Neutrophil (primary cell): ENCODE measurements at regions not wholly inside any gene's neighbourhood (a gene's known extent, or its start where the extent isn't known, plus 50 kb on each side); places are given as distances from the start of the nearest gene placed in this dataset.
"Not testable (repeated sequence)": the region's sequence is repeated elsewhere in the genome, so short reads cannot be mapped to it uniquely, and the experiment has no call there.

ENCODE experiments used
- H3K27ac ChIP-seq: fragments of 200-600 bp; sonication (generic); 2 replicates; pipeline ENCODE4 v1.5.1; 2016; ENCODE audit warnings: mild to moderate bottlenecking, moderate library complexity
- H3K27me3 ChIP-seq: fragments of 200-600 bp; sonication (generic); 2 replicates; pipeline ENCODE4 v1.6.0; 2016; ENCODE audit warnings: mild to moderate bottlenecking
- H3K36me3 ChIP-seq: fragments of 200-600 bp; sonication (generic); 2 replicates; pipeline ENCODE4 v1.5.1; 2017
- H3K4me1 ChIP-seq, 2 experiments: fragments of 200-600 bp in 1 of 2; sonication (generic) in 1 of 2; 1 replicate in 1 of 2; 2 replicates in 1 of 2; pipeline versions ENCODE4 v1.5.1 to v1.6.1; 2013 to 2016; ENCODE audit warnings: low read depth in 1 of 2, low read length in 1 of 2, mild to moderate bottlenecking in 1 of 2, moderate library complexity in 1 of 2; ENCODE audit not compliant: control insufficient read depth in 1 of 2, insufficient read depth in 1 of 2
- H3K4me3 ChIP-seq, 2 experiments: fragments of 200-600 bp in 1 of 2; sonication (generic) in 1 of 2; 1 replicate in 1 of 2; 2 replicates in 1 of 2; pipeline ENCODE4 v1.5.1; 2013 to 2016; ENCODE audit warnings: low read depth in 1 of 2, low read length in 1 of 2, mild to moderate bottlenecking in 1 of 2, moderate library complexity in 1 of 2
- H3K9me3 ChIP-seq: fragments of 200-600 bp; sonication (generic); 2 replicates; pipeline ENCODE4 v1.5.1; 2016
- CTCF ChIP-seq: fragments of 200-600 bp; sonication (generic); IDR thresholded peaks from 2 replicates; pipeline ENCODE4 v1.5.1; 2016; ENCODE audit warnings: antibody characterized with exemption

GRCh38 chr11:14588681-14589080 lies 54.9 kb upstream of the PDE3B start:
- Histone ChIP-seq H3K36me3 (no peaks in the 10 kb centered on the region), H3K27ac (no peak overlapping the region), H3K4me1 (peaks cover 22 to 25% of the 10 kb centered on the region in 2 experiments), H3K4me3 (no peak overlapping the region), H3K27me3 (no peaks in the 10 kb centered on the region), H3K9me3 (no peaks in the 10 kb centered on the region)
- no peak for TF ChIP-seq CTCF

- H3K27ac ChIP-seq = no peak overlapping the region
- H3K4me3 ChIP-seq = no peak overlapping the region
- H3K27me3 ChIP-seq = no peaks in the 10 kb centered on the region
- peaks cover 24 to 29% of the 10 kb centered on the region in 2 experiments for H3K4me1 ChIP-seq
- no peaks in the 10 kb centered on the region for H3K36me3 ChIP-seq
- no peaks in the 10 kb centered on the region for H3K9me3 ChIP-seq
- TF ChIP-seq CTCF = no peak
Measured at GRCh38 chr11:14589421-14589820, 54.2 kb upstream of the PDE3B start.

GRCh38 chr11:14591046-14591445 lies 52.6 kb upstream of the PDE3B start:
- H3K4me3 ChIP-seq, H3K9me3 ChIP-seq, H3K27ac ChIP-seq, H3K36me3 ChIP-seq, H3K27me3 ChIP-seq: not testable (repeated sequence)
- H3K4me1 ChIP-seq = peaks cover 22 to 29% of the 10 kb centered on the region in 2 experiments

GRCh38 chr11:14593671-14594070 lies 49.9 kb upstream of the PDE3B start:
- no peak overlapping the region for H3K4me3 ChIP-seq
- H3K4me1 ChIP-seq = peaks cover 6 to 13% of the 10 kb centered on the region in 2 experiments
- TF ChIP-seq CTCF = no peak
- H3K27ac ChIP-seq = peak overlapping the region; percentile 73
- H3K9me3 ChIP-seq = no peaks in the 10 kb centered on the region
- H3K27me3 ChIP-seq = no peaks in the 10 kb centered on the region
- H3K36me3 ChIP-seq = no peaks in the 10 kb centered on the region
